GM12865 (cell line): ENCODE measurements at regions not wholly inside any gene's neighbourhood (a gene's known extent, or its start where the extent isn't known, plus 50 kb on each side); places are given as distances from the start of the nearest gene placed in this dataset.

Experiments
- DNase-seq: peaks from one replicate; pipeline ENCODE4 v3.0.0; 2010; ENCODE audit warnings: low read depth
- H3K4me3 ChIP-seq: 2 replicates; pipeline ENCODE4 v1.5.1; 2011; ENCODE audit warnings: mild to moderate bottlenecking, low read depth, low read length, control low read depth
- TF ChIP-seq, protein P1 (sequence below): IDR thresholded peaks from 2 replicates; pipeline ENCODE4 v1.5.1; 2011; ENCODE audit warnings: low read length, control low read depth, low read depth, inconsistent platforms; ENCODE audit not compliant: insufficient read depth; ENCODE audit errors: missing control alignments

GRCh38 chr14:38743966-38744584 lies 359.0 kb downstream of the SEC23A start:
- TF ChIP-seq, protein P1, sequence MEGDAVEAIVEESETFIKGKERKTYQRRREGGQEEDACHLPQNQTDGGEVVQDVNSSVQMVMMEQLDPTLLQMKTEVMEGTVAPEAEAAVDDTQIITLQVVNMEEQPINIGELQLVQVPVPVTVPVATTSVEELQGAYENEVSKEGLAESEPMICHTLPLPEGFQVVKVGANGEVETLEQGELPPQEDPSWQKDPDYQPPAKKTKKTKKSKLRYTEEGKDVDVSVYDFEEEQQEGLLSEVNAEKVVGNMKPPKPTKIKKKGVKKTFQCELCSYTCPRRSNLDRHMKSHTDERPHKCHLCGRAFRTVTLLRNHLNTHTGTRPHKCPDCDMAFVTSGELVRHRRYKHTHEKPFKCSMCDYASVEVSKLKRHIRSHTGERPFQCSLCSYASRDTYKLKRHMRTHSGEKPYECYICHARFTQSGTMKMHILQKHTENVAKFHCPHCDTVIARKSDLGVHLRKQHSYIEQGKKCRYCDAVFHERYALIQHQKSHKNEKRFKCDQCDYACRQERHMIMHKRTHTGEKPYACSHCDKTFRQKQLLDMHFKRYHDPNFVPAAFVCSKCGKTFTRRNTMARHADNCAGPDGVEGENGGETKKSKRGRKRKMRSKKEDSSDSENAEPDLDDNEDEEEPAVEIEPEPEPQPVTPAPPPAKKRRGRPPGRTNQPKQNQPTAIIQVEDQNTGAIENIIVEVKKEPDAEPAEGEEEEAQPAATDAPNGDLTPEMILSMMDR, result no peak
- H3K4me3 ChIP-seq, result no peak overlapping the region
- DNase-seq, result no peak

DNA sequence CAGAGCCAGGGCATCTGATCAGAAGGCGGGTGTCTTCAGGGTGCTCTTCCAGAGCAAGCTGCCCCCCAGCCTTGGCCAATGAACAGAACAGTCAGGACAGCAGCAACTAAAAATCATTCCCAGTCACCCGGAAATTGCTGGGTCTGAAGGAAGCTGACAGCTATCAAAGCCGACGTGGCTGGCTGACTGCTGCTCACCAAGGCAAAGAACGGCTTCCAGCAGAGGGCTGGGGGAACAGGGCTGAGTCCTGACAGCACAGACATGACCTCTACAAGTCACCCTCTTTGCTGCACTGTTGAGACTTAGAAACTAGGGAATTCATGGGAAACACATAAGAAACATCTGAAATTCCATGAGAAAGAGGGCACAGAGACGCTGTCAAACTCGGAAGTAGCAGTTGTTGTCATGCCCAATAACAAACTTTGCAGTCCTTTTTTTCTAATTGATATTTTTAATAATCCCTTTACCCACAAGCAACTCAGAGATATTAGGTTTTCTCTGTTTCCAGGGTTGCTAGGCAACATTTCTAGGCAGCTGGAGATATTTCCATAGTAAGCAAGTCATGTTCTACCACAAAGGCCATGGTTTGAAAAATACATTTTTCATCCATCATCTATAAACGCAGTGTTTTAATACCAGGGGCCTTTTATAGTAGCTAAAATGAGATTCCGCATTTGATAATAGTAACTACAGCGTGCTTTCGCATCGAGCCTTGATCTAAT lies 365.2 kb downstream of the SEC23A start:
- TF ChIP-seq, protein P1, result no peak
- H3K4me3 ChIP-seq, result no peak overlapping the region
- no peak for DNase-seq

- no peak for DNase-seq
- TF ChIP-seq, protein P1, result no peak
- H3K4me3 ChIP-seq, result no peak overlapping the region
Measured at GRCh38 chr14:38735005-38735404, 368.0 kb downstream of the SEC23A start.

DNA sequence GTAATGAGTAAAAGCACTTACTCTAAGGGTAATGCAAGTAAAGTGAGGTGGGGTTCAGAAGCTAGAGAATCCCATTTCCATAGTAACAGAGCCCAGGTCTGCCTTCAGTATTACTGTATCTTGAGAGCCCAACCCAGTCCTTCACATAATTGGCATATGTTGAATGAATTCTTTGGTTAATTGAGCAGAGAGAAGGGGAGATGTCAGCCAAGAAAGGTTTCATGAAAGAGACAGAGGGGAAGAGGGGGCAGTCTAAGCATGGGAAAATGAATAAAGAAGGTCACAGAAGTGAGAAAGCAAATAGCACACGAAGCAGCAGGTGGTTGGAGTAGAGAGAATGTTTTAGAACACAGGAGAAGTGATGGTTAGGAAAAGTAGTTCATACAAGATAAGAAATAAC lies 371.1 kb downstream of the SEC23A start:
- H3K4me3 ChIP-seq, result no peak overlapping the region
- TF ChIP-seq, protein P1, result no peak
- no peak for DNase-seq

DNA sequence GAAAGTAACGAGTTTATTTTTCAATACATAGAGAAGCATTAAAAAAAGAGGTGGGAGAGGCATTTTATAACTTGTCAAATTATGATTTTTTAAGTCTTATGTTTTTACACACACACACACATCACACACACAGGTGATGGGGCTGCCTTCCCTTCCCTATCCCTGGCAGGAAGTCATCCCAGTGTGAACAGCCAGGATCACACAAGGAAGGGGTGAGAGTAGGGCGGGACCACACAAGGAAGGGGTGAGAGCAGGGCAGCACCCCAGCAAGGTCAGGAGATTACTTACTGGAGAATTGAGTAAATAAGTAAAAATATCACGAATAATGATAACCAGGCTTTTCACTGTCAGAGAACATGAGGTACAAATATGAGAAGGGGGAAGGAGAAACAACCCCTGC lies 372.6 kb downstream of the SEC23A start:
- TF ChIP-seq, protein P1, result no peak
- H3K4me3 ChIP-seq, result no peak overlapping the region
- no peak for DNase-seq

DNA sequence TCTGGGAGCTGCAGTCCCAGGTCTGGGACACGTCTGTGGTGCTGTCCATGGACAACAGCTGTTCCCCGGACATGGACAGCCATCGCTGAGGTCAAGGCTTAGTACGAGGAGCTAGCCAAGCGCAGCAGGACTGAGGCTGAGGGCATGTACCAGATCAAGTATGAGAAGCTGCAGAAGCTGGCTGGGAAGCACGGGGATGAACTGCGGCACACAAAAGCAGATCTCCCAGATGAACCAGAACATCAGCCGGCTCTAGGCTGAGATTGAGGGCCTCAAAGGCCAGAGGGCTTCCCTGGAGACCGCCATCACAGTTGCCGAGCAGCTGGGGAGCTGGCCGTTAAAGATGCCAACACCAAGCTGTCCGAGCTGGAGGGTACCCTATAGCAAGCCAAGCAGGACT lies 375.3 kb downstream of the SEC23A start:
- no peak overlapping the region for H3K4me3 ChIP-seq
- TF ChIP-seq, protein P1, result no peak
- DNase-seq, result no peak
